ENCODE measurements at regions not wholly inside any gene's neighbourhood (a gene's known extent, or its start where the extent isn't known, plus 50 kb on each side); places are given as distances from the start of the nearest gene placed in this dataset.

DNA sequence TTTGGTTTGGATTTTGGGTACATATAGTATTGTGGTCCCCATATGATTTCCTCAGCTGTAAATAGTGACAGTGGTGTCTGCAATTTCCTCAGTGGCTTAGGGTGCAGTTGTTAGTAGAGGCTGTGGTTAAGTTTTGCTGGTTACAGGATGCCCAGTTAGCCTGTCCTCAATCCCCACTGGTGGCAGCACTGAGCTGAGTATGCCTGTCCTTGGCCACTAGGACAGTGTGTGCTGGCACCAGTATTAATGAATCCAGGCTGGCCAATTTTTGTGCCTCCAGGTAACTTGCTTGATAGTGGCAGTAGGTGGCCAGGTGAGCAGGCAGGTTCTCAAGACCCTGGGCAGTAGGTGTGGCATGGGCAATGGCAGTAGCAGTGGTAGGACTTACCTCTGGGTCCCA is 973.1 kb downstream of the TMEM182 start:
- DNase-seq = no peak

DNA sequence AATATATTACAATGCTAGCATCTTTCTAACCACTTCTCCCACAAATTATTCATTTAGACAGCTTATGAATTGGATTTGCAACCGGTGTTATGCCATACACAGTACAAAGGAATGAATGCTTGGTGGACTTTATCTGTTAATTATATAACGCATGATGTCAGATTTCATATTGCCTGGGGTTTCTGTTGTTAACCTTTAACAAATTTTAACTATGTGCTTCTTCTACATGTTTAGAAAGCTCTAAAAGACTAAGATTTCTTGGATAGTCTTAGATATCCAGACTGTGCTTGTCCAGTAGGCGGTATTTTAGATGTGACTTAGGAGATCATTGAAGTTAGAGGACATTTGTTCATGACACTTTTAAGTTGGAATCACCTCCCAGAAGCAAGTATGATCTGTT is 976.3 kb downstream of the TMEM182 start:
- no peak for DNase-seq

DNA sequence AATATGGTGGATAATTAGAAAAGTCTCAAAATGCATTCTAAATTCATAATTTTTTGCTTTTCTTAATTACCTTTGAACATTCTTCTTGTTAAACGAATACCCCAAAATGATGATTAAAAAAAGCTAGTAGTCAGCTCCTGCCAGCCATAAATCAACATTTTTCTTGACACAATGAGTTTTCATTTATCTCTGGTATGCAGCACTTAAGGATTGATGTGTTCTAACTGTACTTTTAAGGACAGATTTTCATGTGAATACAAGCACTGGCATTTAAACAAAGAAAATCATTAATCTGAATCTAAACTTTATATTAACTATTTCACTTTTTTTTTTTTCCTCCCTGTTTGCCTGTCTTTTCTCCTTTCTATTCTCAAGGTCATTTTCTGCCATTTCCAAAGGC is 976.8 kb downstream of the TMEM182 start:
- no peak for DNase-seq

DNA sequence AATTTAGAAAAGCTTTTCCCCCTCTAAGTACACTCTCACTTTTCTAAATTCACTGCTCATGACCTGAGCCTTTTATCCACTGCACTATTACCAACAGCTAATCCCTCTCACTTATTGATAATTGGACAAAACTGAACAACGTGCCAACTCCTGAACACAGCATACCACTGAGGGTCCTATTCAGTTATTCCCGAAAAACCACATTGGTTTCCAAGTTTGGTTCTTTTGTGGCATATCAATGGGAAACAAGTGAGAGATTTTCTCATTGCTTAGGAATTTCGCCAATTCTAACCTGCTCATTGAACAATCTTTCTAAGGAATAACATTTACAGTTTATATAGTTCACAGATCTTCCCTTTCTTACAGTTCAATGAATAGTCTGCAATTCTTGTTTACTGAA is 977.4 kb downstream of the TMEM182 start:
- no peak for DNase-seq

DNA sequence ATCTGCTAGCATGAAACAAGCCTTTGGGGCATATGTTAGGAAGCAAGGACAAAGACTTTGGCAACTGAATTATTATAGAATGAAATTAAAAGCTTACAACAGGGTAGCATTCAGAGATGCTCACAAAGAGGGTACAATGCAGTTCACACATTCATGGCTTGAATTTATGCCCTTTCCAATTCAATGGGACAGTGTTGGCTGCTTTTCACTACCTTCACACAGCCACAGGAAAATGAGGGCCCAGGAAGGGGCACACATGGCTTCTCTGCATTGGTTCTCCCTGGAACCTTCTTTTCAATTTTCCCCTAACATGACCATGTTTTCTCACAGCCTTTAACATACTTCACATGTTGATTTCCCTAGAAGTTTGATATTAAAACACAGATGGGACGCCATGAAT is 978.1 kb downstream of the TMEM182 start:
- DNase-seq = no peak

DNA sequence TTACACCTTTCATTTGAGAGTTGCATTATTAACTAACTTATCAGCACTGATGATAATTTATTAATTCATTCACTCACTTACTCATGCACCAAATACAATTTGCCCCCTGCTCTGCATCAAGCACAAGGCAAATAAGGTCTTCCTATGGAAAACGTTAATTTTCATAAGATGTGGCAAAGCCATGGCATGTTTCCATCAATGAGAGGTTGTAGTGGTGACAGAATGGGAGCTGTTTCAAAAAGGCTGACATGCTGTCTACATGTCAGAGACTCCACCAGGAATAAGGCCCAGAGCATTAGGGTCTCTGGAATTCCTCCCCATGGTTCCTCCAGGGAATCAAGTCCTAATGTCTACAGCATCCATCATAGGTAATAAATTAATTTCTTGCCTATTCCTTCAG is 978.8 kb downstream of the TMEM182 start:
- no peak for DNase-seq

DNA sequence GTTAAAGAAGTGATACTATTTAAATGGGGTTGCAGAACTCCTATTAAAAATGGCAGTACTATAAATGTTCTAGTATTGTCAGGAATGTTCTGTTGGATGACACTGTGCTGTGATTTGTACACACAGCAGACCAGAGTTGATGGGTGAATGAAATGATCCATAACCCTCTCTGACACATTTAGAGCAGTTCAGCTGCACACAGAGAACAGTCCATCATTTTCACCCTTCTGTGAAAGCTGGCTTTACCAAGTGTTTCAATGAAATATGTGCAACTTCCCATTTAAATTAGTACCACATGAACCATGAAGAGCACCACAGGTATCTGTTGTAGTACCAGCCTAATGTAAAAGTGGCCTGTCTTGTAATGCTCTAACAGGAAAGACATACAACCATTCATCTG is 981.4 kb downstream of the TMEM182 start:
- no peak for DNase-seq

DNA sequence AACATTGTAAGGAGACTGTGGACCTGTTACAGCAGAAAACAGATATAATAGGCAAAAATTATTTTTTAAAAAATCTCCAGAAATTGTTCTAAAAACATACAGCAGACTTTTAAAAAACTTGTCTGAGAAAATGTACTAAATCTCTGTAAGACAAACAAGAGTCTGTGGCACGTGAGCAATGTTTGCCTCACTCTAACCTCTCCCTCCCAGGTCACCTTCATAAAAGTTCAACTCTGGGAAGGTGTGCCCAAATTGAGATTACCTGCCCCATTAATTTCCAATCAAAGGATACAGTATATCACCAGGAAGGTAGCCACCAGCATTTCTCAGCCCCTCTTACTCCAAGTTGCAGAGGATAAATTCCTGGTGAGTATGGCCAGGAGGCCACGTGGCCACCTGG is 992.7 kb downstream of the TMEM182 start:
- DNase-seq = no peak

DNA sequence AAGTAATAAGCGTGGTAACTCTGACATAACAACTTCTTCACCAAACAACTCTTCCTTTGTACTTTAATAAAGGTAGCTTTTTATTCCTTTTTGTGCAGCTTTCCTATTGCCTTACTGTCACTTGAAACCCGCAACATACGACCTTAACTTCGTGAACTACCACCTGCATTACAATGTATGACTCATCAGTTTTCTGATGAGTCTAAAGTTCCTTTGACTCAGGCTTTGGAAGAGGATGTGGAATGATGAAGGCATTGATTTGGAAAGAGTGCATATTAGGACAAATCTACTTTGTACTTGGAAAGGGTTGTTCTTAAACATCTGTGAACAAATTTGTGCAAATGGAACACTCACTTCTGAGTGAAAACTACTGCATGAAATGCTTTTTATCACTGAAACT is 1012.1 kb downstream of the TMEM182 start:
- DNase-seq = no peak

DNA sequence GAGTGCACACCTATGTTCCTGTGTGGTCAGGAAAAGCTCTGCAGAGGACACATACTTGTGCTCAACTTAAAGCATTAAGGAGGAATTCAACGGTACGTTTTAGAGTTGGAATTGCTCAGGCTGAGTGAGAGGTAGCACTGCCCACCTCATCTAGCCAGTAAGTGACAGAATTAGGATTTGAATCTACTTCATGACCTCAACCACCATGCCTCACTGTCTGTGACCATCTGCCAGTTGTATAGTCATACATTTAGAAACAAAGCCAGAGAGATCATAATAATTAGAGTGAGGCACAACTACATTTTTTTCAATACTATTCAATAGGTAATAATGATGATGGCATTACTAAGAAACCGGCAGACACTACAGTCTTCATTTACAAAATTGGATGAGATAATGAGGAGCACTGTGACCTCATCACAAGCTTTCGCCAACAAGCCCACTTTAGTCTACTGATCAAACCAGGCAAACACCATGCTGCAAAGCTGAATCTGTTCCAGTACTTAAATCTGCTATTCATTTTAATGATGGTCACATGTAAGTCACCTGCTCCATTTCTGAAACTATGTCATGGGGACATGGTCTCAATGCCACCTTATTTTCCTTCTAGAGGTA is 1018.4 kb downstream of the TMEM182 start:
- DNase-seq = no peak

DNA sequence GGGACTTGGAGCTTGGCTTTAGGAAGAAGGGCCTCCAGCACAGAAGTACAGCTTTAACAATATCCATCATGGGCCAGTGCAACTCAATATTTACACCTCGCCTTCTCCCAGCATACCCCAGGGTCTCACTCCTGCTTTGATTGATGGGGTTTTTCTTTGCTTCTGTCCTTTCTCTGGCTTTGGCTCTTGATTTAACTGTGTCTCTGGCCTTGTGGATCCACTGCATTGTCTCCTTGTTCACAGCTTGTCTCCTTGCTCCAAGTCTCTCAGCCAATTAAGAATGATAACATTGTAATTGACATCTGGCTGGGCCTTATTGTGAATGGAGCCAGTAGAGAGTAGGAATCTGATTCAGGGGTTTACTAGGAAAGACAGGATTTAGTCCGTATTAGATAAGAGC is 1019.5 kb downstream of the TMEM182 start:
- no peak for DNase-seq

DNA sequence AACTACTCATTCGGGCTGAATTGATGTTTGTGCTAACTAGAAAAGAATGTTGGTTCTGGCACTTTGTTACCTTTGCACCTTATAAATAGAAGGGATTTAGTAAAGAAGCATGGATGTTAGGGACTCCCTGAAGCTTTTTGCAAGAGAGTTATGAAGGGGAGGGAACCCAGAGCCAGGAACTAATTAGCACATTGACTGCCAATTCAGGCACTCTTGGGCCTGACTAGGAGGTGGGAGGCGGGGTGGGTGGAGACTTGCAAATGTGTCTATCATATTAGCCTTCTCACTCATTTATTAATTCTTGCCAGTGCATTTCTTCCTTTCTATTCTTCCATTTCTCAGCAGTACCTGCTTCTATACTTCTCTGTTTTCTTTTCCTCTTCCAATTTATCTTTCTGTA is 1022.4 kb downstream of the TMEM182 start:
- DNase-seq = no peak

DNA sequence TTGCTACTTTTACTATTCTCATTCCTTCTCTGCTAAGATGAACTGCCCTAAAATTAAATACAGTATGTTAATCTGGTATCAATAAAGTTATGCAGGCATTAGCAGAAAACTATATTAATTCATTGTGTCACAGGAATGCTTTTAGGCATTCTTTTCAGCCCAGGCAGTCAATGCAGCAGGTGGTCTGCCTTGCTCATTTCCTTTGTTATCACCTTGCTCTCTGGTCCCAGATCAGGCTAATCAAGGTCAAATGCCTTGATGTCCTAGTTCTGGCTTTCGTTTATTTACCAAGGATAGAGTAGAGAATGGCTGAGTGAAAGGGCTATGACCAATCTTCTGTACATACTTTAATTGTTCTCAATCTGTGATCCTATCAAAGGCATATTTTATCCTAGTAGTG is 1023.6 kb downstream of the TMEM182 start:
- no peak for DNase-seq

DNA sequence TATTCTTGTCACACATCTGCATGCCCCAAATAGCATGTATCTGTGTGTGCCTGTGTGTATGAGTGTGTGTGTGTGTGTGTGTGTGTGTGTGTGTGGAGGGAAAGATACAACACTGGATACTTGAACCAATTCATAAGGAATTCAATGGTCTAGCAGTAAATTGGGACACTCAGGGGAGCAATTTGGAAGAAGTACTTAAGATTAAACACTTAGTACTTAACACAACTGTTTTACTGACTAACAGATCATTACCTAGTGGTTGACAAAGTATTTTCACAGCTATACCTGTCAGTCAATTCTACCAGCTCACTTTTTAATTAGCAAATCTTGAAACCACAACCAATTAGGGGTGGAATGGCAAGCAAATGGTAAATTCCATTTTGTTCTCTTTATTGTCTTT is 1024.1 kb downstream of the TMEM182 start:
- DNase-seq = no peak

DNA sequence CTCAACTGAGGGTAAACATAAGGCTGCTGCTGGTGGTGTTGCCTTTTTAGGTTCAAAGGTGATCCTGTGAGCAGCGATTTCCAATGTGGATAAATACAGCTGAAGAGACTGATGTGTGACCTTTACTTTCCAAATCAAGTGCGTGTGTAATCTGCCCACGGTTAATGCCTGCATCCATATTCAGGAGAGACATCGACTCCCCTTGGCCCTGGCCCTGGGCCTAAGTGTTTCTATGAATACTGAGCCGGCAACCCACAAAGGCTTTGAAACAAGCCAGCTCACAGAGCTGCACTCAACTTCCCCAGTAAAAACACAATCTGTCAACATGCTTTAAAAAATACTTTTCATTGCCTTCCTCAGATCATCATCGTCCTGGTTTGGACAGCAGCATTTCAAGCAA is 1026.6 kb downstream of the TMEM182 start:
- no peak for DNase-seq

DNA sequence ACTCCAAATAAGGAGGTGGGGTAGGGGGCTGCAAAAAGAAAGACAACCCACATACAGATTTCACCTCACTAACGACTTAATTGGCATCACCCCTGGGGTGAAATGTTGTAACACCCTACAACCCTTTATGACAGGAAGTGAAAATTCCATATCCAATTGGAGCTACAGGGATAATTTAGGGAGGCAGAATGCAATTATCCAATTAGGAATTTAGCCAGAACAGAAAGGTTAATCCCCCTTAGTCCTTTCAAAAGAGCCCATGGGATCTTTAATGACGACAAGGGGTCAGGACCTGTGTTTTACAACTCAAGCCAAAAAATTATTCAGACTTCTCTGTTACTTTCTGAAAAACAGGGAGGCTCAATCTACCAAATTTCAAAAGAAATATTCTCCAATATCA is 1027.1 kb downstream of the TMEM182 start:
- DNase-seq = no peak

DNA sequence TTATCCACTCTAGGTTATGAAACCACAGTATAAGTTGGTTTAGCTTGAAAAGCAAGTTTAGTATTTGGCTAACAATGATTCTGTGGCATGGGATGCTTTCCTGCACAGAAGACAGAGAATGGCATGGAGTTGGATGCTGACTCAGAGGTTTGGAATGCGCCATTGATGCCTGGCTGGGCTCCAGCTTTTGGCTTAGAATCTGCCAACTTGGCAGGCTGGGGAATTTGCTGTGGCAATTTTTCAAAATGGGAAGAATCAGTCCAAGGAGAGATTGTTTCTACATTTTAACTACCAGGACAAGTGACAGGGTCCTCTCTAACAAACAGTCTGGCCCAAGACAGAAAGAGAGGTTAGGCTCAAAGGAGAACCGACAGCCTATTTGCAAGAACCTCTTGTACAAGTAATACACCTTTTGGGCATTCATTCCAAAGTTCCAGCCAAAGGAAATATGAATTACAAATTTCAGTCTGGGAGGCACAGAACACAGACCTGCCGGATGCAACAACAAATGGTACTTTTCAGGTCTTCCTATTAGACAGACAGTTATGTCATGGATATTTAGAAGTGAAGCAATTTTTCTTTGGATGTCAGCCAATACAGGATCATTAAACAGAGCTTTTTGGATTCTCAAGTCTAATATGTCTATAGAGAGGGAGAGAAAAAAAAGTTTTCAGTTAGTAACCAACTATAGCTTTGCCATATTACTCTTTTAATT is 1027.7 kb downstream of the TMEM182 start:
- no peak for DNase-seq

DNA sequence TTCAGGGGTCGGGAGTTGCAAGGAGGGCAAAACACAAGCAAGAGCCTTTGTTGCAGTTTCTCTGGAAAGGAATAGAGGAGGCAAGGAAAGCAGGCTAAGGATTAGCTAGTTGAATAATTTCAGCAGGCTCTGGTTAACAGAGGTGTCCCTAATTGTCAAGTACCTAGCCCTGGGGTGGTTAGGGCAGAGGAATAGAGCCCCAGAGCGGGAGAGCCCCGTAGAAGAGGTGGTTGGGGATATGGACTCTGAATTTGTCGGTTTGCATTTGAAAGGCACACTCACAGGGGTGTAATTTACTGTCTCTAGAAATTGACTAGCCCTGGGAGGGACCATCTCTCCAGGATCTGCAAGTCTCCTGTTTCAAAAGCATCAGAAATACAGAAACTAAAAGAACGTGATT is 1030.2 kb downstream of the TMEM182 start:
- no peak for DNase-seq

DNA sequence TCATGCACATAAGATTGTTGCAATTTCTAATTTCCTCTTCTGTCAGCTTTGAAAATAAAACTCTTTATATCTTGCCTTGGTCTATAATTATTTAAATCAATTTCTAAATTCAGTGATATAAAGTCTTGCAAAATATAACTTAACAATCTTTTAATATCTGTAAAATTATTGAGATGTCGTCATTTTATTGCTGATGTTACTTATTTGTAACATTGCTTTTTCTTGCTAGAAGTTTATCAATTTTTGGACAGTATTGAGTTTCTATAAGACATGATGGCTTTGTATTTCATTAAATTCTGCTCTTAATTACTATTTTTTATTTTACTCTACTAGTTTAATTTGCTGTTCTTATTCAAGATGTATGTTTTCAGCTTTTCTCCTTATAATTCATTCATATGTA is 1036.5 kb downstream of the TMEM182 start:
- no peak for DNase-seq

DNA sequence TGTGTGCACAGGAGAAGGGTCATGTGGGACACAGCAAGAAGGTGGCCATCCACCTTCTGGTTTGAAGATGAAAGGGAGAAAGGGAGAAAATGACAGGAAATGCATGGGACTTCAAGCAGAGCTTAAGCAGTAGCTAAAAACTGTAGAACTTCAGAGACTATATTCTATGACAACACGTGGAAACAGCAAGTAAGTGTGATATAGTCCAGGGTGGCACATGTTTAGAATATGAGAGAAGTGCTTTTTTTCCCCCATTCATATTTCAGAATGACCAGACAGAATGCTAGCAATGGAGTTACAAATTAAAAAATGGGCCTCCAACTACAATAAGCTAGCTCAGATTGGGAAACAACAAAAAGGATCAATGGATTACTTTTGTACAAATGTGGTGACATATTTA is 1042.2 kb downstream of the TMEM182 start:
- no peak for DNase-seq

DNA sequence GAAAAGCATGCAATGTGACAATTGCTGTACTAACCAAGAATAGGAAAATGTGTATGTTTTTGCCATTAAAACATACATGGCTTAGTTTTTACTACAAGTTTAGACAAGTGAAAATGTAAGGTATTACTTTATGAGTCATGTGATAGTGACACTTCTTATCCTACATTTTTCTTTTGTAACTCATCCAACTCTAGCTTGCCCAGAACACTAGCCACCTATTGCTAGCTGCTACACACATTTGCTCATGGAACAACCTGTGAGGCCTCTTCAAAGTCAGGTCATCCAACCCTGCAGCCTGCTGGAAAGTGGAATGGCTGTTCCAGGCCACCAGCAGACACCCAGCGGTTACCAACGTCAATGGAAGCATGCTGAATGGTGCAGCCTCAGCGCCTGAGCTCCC is 1043.9 kb downstream of the TMEM182 start:
- no peak for DNase-seq

DNA sequence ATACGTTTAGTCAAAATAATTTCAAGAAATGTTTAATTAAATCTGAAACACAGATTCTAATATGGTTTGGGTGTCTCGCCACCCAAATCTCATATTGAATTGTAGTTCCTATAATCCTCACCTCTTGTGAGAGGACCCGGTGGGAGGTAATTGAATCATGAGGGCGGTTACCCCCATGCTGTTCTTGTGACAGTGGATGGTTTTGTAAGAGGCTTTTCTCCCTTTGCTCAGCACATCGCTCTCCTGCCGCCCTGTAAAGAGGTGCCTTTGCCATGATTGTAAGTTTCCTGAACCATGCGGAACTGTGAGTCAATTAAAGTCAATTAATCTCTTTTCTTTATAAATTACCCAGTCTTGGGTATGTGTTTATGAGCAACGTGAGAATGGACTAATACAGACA is 1045.1 kb upstream of the POU3F3 start:
- no peak for DNase-seq

DNA sequence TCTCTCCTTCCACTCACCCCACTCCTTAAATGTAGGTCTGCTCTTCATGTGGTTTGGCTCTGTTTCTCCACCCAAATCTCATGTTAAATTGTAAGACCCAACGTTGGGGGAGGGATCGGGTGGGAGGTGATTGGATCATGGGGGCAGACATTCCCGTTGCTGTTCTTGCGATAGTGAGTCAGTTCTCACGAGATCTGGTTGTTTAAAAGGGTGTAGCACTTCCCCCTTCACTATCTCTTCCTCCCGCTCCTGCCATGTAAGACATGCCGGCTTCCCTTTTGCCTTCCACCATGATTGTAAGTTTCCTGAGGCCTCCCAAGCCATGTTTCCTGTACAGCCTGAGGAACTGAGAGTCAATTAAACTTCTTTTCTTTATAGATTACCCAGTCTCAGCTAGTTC is 1044.5 kb upstream of the POU3F3 start:
- no peak for DNase-seq

DNA sequence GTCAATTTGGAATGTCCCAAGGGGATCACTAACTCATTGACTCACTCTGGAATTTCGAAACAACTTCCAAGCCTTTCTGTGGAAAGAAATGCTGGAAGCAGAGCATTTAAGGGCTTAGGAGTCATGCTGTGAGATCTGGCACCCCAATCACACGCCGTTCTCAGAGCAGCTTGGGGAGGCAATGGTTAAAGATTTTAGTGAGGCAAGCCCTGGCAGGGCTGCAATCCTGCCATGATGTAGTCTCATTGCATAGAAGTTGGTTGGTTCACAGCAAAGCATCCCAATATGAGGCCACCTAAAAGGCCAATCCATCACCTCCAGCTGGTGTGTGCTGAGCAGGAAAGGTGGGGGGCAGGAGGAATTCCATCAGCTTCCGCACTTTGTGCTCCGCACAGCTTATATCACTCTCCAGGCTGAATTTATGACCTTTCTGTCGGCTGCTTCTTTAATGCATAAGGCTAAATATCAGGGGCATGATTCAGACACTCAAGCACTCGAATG is 1043.9 kb upstream of the POU3F3 start:
- DNase-seq = no peak

DNA sequence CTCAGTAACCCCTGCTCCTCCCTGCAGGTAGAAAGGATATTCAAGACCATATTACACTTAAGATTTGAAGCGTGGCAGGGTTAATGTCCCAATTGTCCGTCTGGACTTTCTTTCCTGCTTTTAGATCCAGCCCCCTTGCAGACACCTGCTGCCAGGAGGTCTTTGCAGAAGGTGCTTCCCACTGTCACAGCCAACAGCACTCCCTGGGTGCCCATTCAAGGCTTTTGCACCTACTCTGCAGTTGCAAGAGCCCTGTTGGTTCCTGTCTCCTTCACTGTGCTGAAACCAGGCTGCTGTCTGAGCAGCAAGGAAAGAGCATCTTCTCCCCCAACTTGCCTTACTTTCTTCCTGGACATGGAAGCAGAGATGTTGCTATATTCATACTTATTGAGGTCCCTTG is 1043.0 kb upstream of the POU3F3 start:
- no peak for DNase-seq

All from stimulated activated naive CD4-positive, alpha-beta T cell (primary cell).